GM21717 (cell line): ENCODE measurements at regions not wholly inside any gene's neighbourhood (a gene's known extent, or its start where the extent isn't known, plus 50 kb on each side); places are given as distances from the start of the nearest gene placed in this dataset.
"Not testable (repeated sequence)": the region's sequence is repeated elsewhere in the genome, so short reads cannot be mapped to it uniquely, and the experiment has no call there.

ENCODE experiments used
- ATAC-seq: cut with Tn5 transposase; IDR thresholded peaks from one replicate; pipeline ENCODE4 v1.9.1; 2021; ENCODE audit warnings: mild to moderate bottlenecking, moderate library complexity; ENCODE audit not compliant: unreplicated experiment

DNA sequence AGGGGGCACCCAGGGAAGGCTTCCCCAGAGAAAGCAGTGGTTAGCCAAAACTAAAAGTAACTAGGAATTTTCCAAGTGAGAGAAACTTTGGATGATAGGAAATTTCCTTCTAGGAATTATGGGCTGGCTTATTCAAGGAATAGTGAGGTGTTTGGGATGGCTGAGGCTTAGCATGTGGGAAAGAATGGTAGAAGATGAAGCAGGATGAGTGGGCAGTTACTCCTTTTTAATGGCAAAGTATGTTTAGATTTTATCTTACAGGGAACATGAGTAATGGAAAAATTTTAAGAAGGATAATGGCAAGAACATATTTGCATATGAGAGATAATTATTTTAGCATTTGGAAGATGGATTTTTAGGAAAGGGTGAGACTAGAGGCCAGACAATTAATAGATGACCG, 197.6 kb downstream of the SLC38A4 start:
- ATAC-seq = no peak

- no peak for ATAC-seq
These were observed 198.1 kb downstream of the SLC38A4 start for GRCh38 chr12:46627686-46628085.

DNA sequence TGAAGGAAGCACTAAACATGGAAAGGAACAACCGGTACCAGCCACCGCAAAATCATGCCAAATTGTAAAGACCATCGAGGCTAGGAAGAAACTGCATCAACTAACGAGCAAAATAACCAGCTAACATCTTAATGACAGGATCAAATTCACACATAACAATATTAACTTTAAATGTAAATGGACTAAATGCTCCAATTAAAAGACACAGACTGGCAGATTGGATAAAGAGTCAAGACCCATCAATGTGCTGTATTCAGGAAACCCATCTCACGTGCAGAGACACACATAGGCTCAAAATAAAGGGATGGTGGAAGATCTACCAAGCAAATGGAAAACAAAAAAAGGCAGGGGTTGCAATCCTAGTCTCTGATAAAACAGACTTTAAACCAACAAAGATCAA, 206.3 kb downstream of the SLC38A4 start:
- not testable (repeated sequence) for ATAC-seq

GRCh38 chr12:46617737-46618136, 208.1 kb downstream of the SLC38A4 start:
- not testable (repeated sequence) for ATAC-seq

DNA sequence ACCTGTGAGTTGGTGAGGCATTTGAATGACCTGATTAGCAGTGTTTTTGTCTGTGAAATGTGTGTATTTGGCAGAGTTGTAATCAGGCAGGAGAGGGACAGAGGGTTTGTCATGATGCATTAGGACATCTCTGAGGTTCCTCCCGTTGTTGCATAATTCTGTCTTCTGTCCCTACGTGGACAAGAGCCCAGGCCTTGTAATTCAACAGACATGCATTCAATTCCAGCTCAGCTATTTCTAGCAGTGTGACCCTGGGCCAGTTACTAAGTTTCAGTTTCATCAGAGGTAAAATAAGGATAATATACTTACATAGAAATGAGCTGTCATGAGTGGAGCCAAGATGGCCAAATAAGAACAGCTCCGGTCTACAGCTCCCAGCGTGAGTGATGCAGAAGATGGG, 208.6 kb downstream of the SLC38A4 start:
- ATAC-seq = no peak

DNA sequence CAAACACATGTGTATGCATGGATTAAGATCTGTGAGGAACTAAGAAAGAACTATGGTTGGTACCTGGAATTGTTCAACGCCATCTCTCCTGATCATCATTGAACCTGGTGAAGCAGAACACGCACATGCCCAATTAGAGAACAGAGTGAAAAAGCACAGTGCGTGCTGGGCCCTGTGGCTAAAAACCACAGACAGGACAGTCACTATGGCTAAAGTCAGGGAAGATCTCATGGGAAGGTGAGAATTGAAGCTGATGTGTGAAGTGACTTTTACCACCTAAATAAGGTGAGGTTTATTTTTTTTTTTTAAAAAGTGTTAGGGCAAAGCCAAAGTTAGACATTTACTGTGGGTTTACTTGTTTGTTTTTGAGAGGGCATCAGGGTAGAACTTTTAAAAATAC, 215.0 kb downstream of the SLC38A4 start:
- ATAC-seq = no peak

- no peak for ATAC-seq
These were observed 216.1 kb downstream of the SLC38A4 start for GRCh38 chr12:46609674-46610073.

DNA sequence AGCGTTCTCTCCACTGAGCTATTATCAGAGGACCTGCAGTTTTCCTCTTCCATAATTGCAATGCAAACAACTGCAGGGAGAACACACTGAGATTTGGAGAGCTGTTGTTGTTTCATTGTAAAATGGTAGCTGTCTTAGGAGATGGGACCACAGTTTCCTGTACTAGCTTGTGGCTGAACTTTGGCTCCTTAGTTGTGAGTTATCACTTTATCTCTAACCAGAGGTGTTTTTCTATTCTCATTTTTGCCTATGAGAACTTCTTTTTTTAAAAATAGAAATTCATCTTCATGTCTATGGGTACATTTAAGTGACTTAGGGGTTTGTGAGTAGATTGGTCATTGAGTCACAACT, 216.5 kb downstream of the SLC38A4 start:
- no peak for ATAC-seq

GRCh38 chr12:46608431-46609272, 217.1 kb downstream of the SLC38A4 start:
- no peak for ATAC-seq

GRCh38 chr12:46604684-46605083, 221.1 kb downstream of the SLC38A4 start:
- no peak for ATAC-seq

DNA sequence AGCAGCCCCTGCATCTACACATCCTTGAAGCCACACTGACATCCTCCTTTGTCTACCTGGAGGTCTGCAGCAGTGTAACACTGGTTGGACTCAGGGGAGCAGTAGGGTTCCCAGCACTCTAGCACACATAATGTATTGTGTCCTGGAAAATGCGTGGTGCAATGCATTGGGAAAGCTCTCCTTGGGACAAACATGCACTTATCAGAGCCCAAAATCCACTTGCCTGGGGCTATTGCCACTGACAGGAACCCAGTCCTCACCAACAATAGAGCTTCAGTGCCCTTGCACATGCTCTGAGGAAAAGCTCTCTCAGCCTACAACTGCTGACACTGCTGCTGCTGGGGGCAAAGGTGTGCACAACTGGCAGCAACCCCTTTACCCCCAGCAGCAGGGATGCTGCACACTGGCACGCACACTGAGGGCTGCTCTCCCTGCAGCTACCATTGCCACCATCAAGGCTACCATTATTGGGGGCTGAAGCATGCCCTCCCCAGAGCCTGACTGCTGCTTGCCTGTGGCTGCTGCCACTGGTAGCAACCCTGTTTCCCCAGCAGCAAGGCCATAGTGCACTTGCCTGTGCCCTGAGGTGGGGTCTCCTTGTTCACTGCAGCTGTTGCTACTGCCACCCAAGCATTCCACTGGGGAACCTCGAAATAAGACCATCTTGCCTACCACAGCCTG, 221.9 kb downstream of the SLC38A4 start:
- no peak for ATAC-seq

GRCh38 chr12:46602474-46602873, 223.3 kb downstream of the SLC38A4 start:
- ATAC-seq = no peak

DNA sequence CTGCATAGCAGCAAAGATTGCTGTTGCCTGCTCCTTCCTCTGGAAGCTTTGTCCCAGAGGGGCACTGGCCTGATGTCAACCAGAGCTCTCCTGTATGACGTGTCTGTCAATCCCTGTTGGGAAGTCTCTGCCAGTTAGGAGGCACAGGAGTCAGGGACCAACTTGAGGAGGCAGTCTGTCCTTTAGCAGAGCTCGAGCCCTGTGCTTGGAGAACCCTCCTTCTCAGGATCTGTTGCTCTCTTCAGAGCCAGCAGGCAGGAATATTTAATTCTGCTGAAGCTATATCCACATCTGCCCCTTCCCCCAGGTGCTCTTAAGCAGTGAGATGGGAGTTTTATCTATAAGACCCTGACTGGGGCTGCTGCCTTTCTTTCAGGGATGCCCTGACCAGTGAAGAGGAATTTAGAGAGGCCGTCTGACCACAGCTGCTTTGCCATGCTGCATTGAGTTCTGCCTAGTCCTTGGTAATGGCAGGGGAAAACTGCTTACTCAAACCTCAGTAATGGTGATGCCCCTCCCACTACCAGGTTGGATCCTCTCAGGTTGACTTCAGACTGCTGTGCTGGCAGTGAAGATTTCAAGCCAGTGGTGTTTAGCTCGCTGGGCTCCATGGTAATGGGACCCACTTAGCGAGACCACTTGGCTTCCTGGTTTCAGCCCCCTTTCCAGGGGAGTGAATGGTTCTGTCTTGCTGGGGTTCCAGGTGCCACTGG, 218.6 kb upstream of the SLC38A2 start:
- no peak for ATAC-seq

DNA sequence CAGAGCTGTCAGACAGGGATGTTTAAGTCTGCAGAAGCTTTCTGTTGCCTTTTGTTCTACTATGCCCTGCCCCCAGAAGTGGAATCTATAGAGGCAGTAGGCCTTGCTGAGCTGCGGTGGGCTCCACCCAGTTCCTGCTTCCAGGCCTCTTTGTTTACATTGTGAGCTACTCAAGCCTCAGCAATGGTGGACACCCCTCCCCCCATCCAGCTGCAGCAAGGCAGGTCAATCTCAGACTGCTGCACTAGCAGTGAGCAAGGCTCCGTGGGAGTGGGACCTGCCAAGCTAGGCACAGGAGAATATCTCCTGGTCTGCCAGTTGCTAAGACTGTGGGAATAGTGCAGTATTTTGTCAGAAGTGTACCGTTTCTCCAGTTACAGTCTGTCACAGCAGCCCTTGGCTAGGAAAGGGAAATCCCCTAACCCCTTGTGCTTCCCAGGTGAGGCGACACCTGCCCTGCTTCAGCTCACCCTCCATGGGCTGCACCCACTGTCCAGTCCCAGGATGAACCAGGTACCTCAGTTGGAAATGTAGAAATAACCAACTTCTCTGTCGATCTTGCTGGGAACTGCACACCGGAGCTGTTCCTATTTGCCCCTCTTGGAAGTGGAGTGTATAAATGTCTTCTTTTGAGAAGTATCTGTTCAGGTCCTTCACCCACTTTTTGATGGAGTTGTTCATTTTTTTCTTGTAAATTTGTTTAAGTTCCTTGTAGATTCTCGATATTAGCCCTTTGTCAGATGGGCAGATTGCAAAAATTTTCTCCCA, 213.5 kb upstream of the SLC38A2 start:
- ATAC-seq = no peak

GRCh38 chr12:46584098-46584497, 211.5 kb upstream of the SLC38A2 start:
- ATAC-seq = not testable (repeated sequence)

GRCh38 chr12:46581990-46582389, 209.4 kb upstream of the SLC38A2 start:
- ATAC-seq = not testable (repeated sequence)

GRCh38 chr12:46580445-46580844, 207.9 kb upstream of the SLC38A2 start:
- no peak for ATAC-seq

DNA sequence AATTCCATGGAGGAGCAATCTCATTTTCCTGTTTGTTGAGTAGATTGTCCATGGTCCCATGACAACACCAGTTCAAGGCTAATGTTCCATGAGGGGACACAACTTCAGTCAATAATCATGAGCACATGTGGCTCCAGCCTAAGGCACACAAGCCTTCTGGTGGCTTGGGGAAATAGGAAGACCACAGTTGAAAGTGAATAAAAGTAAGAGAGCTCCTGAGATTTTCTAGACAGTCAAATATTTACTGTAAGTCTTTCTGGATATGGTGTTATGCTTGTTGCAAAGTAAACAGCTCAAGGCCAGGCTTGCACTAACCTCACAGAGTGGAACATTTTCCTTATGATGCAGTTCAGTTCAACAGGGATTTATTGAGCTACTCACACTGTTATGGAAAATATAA, 206.9 kb upstream of the SLC38A2 start:
- ATAC-seq = no peak

DNA sequence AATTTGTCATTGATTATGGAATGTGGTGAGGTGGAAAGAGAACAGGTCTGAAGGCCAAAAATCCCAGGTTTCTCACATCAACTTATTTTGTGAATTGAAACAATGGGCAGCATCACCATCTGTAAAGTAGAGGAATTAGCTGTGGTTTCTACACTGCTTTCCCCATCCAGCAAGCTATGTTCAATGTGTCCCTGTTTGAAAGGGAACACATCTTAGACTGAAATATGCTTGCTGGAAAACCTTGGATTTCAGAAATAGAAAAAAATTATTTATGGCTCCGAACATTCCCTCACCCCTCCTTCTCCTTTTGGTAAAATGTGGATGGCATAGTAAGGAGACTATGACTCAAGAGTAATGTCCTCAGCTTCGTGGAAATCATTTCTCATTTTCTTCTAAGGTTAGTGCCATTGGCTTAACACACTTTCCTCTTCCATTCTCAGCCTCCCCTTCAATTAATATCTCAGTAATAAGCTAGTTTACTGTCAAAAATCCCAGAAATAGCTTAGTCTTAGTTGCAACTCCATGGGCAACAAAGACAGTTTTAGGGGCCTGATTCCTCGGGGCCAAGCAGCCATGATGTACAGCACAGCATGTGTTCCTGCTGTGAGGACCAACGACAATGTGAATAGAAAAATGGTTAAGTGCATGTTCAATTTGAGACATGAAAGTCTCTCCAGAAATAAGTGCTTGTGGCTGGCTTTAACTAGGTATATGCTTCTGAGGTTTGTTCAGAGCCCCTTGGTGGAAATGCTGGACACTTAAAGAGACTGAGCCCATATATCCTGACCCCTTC, 205.8 kb upstream of the SLC38A2 start:
- ATAC-seq = no peak

GRCh38 chr12:46577063-46577776, 204.6 kb upstream of the SLC38A2 start:
- ATAC-seq = no peak
